Mesendoderm (in vitro differentiated cells): ENCODE measurements at regions not wholly inside any gene's neighbourhood (a gene's known extent, or its start where the extent isn't known, plus 50 kb on each side); places are given as distances from the start of the nearest gene placed in this dataset.

Experiments used
- DNase-seq: peaks from one replicate; pipeline ENCODE4 v3.0.0; 2013
- H2AK5ac ChIP-seq: 2 replicates; pipeline ENCODE4 v1.6.1; 2013; ENCODE audit warnings: low read length, inconsistent platforms
- H2BK120ac ChIP-seq: 2 replicates; pipeline ENCODE4 v1.6.1; 2013; ENCODE audit warnings: low read depth, mild to moderate bottlenecking, low read length, moderate library complexity, mixed read lengths
- H2BK15ac ChIP-seq: replicated peaks from 2 replicates; pipeline ENCODE4 v1.6.1; 2013; ENCODE audit warnings: low read depth, mild to moderate bottlenecking, moderate library complexity
- H2BK5ac ChIP-seq: 2 replicates; pipeline ENCODE4 v1.6.1; 2013; ENCODE audit warnings: low read length, inconsistent platforms
- H3K18ac ChIP-seq: 2 replicates; pipeline ENCODE4 v1.6.1; 2013; ENCODE audit warnings: mild to moderate bottlenecking, low read length, mixed read lengths
- H3K23ac ChIP-seq: one replicate; pipeline ENCODE4 v1.6.1; 2013; ENCODE audit warnings: low read length
- H3K27ac ChIP-seq: 2 replicates; pipeline ENCODE4 v1.5.1; 2013; ENCODE audit warnings: low read depth, mild to moderate bottlenecking, inconsistent platforms, low read length, moderate library complexity
- H3K27me3 ChIP-seq: 2 replicates; pipeline ENCODE4 v1.6.1; 2013; ENCODE audit warnings: low read length, control low read depth, mild to moderate bottlenecking, inconsistent platforms; ENCODE audit not compliant: insufficient read depth, poor library complexity
- H3K36me3 ChIP-seq: 2 replicates; pipeline ENCODE4 v1.6.1; 2013; ENCODE audit warnings: low read length, inconsistent platforms; ENCODE audit not compliant: control insufficient read depth, insufficient read depth
- H3K4ac ChIP-seq: one replicate; pipeline ENCODE4 v1.6.1; 2013; ENCODE audit warnings: low read depth, mild to moderate bottlenecking, low read length, moderate library complexity
- H3K4me1 ChIP-seq: 2 replicates; pipeline ENCODE4 v1.6.1; 2013; ENCODE audit warnings: low read depth, low read length, inconsistent platforms; ENCODE audit not compliant: control insufficient read depth
- H3K4me2 ChIP-seq: 2 replicates; pipeline ENCODE4 v1.6.1; 2013; ENCODE audit warnings: low read length
- H3K4me3 ChIP-seq: 2 replicates; pipeline ENCODE4 v1.5.1; 2013; ENCODE audit warnings: mild to moderate bottlenecking, low read length
- H3K56ac ChIP-seq: one replicate; pipeline ENCODE4 v1.6.1; 2013; ENCODE audit warnings: low read length
- H3K79me1 ChIP-seq: 2 replicates; pipeline ENCODE4 v1.6.1; 2013; ENCODE audit warnings: low read length, inconsistent platforms
- H3K79me2 ChIP-seq: 2 replicates; pipeline ENCODE4 v1.6.1; 2013; ENCODE audit warnings: mild to moderate bottlenecking, low read length; ENCODE audit not compliant: control insufficient read depth, insufficient read depth
- H3K9ac ChIP-seq: 2 replicates; pipeline ENCODE4 v1.6.1; 2013; ENCODE audit warnings: low read length, inconsistent platforms
- H4K5ac ChIP-seq: one replicate; pipeline ENCODE4 v1.6.1; 2013; ENCODE audit warnings: low read length
- H4K8ac ChIP-seq: one replicate; pipeline ENCODE4 v1.6.1; 2013; ENCODE audit warnings: low read depth, mild to moderate bottlenecking, control low read depth, low read length, moderate library complexity
- WGBS: extraction: QIAGEN DNeasy Blood & Tissue Kit; methylation state at CpG from one replicate; pipeline ENCODE4 v1.1.7; 2013; ENCODE audit warnings: low lambda C conversion rate, missing lambda C conversion rate; ENCODE audit not compliant: insufficient coverage; ENCODE audit errors: extremely low coverage; 5-methylcytosine and 5-hydroxymethylcytosine counted together

DNA sequence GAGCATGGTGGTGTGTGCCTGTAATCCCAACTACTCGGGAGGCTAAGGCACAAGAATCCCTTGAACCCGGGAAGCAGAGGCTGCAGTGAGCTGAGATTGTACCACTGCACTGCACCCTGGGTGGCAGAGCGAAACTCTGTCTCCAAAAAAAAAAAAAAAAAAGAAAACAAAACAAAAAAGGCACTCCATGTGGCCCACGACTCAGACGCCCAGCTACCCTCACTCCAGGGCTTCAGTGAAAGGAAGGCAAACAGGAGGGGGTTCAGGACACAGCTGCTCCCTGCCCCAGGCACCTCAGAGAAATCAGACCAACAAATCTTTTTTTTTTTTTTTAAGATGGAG lies 91.7 kb downstream of the LITAF start:
- Histone ChIP-seq H3K23ac (no peak overlapping the region), H3K56ac (peak overlapping the region; percentile 54), H3K4me3 (no peak overlapping the region), H2AK5ac (no peak overlapping the region), H2BK5ac (no peak overlapping the region), H3K18ac (no peak overlapping the region), H3K36me3 (no peaks in the 10 kb centered on the region), H2BK120ac (no peak overlapping the region), H4K8ac (no peak overlapping the region), H3K9ac (no peak overlapping the region), H4K5ac (no peak overlapping the region), H3K4ac (peak overlapping the region; percentile 46), H3K4me2 (no peak overlapping the region), H3K27me3 (no peaks in the 10 kb centered on the region), H2BK15ac (no peak overlapping the region), H3K79me1 (peaks cover 4% of the 10 kb centered on the region), H3K4me1 (peaks cover 4% of the 10 kb centered on the region), H3K27ac (peak overlapping the region; percentile 25), H3K79me2 (no peaks in the 10 kb centered on the region)
- WGBS, result no CpG with 5 or more reads among the region's 5 CpGs
- DNase-seq, result no peak
